NCI-H1694 treated with DMSO at 0.1 percent for 48 hours (cell line): ENCODE measurements at regions not wholly inside any gene's neighbourhood (a gene's known extent, or its start where the extent isn't known, plus 50 kb on each side); places are given as distances from the start of the nearest gene placed in this dataset.

Experiments
- DNase-seq: peaks from one replicate; lab custom pipeline; 2025; lab: John Stamatoyannopoulos, UW

GRCh38 chr1:185581020-185581419 is 153.2 kb upstream of the HMCN1 start:
- DNase-seq: no peak

- no peak for DNase-seq
Observed at GRCh38 chr1:185578293-185578692, 155.9 kb upstream of the HMCN1 start.

DNA sequence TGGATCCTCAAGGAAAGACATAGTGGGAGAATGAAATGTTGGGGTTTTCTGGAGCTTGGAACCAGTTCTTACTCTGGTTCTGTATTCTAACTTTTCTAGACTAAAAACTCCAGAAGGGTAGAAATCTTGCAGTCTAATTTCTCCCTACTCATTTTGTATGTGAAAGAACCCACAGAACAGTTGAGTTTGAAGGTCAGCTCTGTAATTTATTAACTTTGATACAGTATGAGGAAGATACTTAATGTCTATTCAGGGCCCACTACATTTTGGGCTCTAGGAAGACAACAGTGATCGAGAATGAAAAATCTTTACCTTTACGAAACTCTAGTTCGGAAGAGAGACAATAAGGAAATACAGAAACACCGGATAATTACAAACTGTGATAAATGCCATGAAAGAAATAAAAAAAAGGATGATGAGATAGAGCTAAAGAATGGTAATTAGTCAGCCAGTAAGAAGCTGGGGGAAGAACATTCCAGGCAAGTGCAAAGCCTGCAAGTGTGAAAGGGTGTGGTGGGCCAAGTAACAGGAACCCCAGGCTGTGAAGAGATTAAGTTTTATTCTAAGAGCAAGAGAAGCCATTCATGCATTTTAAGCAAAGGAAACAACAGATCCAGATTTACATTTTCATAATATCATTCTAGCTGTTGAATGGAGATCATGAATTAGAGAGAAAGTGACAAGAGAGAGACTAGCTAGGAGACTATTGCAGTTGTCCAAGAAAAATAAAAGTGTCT is 159.9 kb upstream of the HMCN1 start:
- DNase-seq: no peak

- DNase-seq: no peak
Observed at GRCh38 chr1:185573677-185574076, 160.5 kb upstream of the HMCN1 start.

GRCh38 chr1:185573162-185573561 is 161.0 kb upstream of the HMCN1 start:
- DNase-seq: no peak

DNA sequence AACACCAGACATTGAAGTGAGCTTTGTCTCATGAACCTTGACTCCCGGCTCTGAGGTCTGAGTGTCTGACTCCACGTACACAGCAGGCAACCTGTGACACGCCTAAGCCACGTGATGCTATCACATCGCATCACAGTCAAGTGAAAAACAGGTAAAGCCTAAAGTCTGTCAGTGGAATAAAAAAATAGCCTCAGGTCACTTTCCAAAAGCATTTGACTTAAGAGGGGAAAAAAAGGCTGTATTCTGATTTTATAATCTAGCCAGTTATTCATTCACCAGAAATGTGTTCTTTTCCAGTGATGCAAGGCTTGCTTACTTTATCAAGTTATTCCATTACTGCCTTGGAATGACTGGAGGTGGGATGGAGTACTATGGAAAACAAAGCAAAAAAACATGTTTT is 163.2 kb upstream of the HMCN1 start:
- no peak for DNase-seq

- DNase-seq: no peak
Observed at GRCh38 chr1:185568155-185569123, 165.8 kb upstream of the HMCN1 start.

DNA sequence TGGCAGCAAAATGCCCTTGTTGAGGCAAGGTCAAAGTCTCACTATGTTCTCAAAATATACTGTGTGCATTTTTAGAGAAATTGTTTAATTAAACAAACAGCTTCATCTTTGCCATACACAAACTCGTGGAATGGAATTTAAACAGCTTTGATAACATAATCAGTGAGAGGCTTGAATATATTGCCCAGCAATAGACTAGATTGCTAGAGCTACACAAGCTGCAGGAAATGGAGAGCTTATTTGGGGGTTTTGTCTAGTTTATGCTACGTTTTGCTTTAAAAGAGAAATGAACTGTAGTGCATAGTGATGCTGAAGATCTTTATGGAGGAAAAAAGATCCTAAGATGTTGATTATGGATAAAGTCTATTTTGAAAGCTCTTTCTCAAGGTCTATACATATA is 166.8 kb upstream of the HMCN1 start:
- DNase-seq: no peak

DNA sequence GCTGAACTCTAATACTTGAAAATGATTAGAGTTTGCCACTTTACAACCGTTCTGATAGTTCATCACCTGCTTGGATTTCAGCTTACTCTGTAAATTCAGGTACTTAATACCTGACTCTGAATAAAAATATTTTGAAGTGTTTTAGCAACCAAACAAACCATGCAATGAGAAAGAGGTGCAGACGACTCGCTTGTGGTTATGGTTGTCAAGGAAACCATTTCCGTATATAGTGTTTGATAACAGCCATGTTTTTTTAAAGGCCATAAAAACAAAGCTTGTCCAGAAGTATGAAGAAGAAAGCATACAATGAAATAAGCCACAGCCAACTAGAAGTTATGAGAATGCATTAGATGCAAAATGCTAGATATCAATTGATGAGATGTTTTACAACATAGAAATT is 167.2 kb upstream of the HMCN1 start:
- no peak for DNase-seq

DNA sequence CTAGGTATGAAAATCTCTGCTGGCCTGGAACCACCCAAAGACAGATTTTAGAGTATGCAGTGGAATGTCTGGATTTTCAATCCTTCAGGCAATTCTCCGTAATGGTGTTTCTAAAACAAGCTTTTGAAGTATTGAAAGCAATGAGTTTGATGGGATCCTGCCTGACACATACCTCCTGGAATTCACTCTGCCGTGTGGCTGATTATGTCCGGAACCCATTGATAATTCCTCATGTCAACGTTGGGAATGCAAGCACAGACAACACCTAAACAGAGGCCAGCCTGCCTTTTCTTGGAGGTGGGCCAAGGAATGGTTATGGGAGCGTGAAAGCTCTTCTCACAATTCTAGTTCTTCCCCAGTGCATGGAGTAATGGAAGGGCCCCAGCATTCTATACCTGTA is 168.9 kb upstream of the HMCN1 start:
- peak; percentile 27 for DNase-seq

- no peak for DNase-seq
Observed at GRCh38 chr1:185564816-185565215, 169.4 kb upstream of the HMCN1 start.

DNA sequence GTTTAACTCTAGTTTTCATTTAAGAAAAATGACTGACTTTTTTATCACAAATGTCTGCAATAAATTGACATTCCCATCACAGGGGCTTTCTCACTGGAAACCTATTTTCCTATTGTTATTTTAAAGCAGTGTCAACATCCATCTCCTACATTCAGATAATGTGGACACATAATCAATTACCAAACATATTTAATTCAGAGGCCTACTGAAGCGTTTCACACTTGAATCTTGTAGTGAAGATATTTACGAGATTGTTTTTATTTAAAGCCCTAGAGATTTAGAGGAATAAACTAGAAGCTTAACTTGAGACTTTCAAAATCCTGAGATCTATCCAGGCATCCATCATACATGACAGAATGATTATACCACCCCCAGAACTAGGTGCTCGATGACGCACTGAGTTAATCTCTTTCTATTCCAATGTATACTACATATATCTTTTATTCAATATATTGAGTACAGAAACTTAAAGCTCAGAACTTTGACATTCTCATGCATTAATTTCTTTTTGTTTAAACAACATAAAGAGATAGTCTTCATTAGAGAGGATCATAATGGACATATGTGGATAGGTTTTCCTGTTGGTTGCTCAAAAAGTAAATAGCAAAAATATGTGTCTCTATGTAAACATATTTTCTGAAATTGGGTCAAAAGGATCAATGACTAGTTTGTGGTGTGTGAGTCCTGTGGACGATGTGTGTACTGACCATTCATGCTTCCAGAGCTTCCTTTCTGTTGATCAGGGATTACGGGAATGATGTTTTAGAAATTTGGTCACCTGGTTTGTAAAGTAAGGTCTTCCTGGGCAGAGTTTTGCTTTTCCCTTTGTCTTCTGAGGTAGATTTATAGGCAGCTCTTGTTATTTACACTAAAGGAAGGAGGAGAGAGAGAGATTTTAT is 171.5 kb upstream of the HMCN1 start:
- no peak for DNase-seq

DNA sequence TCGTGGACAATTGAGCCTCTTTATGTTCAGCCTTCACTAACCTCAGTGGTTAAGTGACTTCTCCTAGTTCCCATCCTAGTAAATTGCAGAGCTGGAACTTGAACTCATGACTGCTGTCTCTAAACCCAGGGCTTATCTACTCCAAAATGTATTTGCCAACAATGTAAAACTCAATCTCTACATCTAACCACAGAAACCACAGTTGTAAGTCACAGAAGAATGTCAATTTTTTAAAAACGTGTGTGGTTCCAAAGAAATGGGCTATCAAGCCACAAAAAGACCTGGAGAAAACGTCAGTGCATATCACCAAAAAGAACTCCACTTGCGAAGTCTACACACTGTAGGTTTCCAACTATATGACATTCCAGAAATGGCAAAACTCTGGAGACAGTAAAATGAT is 172.6 kb upstream of the HMCN1 start:
- DNase-seq: no peak

GRCh38 chr1:185560760-185561159 is 173.4 kb upstream of the HMCN1 start:
- no peak for DNase-seq

DNA sequence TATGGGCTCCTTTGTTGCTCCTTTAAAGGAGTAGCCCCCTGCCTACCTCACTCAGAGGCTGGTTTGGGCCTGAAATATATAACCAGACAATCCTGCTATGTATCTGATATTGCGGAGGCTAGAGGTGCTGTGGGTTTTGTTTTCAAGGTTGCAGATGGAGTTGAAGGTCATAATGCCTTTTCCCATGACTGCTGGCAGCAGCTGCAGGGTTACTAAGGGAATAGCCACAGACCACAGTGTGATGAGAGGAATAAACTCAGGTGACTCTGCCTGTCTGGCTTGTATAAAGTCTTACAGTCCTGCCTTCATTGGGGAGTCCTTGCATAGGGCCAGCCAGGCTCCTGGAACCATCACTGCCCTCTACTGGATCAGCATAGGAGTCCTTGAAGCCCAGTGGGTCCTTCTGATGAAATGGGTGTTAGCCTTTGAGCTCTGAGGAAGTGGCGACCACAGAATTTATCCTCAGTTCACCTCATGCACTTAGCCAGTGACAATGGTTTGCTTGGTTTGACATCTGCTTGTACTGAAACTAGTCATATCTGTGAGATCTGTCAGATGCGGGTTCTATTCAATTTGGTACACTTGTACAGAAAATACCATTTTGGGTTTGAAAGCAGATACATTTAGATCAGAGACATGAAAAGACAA is 174.4 kb upstream of the HMCN1 start:
- no peak for DNase-seq

DNA sequence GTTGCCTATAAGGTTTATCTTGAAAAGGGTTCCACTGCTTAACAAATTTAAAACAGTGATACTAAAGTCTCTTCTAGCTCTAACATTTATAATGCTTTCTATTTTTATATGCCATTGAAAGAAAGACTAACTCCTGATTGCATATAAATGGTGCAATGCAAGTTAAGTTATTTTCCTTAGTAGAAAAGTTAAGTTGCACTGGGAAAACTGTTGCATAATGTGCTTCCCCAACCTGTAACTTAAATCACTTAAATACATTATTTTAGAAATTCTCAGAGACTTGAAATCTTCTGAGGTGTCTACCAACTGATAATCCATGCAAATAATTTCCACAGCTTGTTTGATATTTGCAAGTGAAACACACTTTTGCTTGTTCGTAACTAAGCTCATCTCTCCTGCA is 175.0 kb upstream of the HMCN1 start:
- no peak for DNase-seq

GRCh38 chr1:185556561-185556960 is 177.6 kb upstream of the HMCN1 start:
- DNase-seq: no peak

DNA sequence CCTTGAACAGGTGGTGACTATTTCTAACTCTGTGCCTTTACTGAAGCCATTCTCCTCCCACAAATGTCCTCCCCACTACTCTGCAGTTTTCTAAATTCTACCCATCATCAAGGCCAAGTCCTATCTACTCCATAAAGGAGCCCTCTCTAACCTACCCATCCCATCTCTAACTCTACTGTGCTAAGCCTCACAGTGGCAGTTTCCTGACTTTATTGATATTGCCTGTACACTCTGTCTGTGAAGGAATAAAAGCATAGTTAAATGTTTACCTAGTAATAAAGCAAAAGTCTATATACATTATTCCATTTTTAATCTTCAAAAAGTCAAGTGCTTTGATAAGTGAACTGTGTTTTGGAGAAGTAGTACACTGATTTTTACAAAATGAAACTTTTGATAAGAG is 178.4 kb upstream of the HMCN1 start:
- no peak for DNase-seq

- DNase-seq: no peak
Observed at GRCh38 chr1:185551008-185551407, 183.2 kb upstream of the HMCN1 start.

- DNase-seq: no peak
Observed at GRCh38 chr1:185549906-185550305, 184.3 kb upstream of the HMCN1 start.

GRCh38 chr1:185546029-185546428 is 188.2 kb upstream of the HMCN1 start:
- DNase-seq: no peak

GRCh38 chr1:185541871-185542301 is 192.3 kb upstream of the HMCN1 start:
- DNase-seq: no peak
